ENCODE measurements at regions not wholly inside any gene's neighbourhood (a gene's known extent, or its start where the extent isn't known, plus 50 kb on each side); places are given as distances from the start of the nearest gene placed in this dataset.
"Not testable (repeated sequence)": the region's sequence is repeated elsewhere in the genome, so short reads cannot be mapped to it uniquely, and the experiment has no call there.

GRCh38 chr4:167906851-167907250 lies 185.5 kb upstream of the ANXA10 start:
- no peak for DNase-seq (ENCODE audit: low read depth, low spot score)
- POLR2A ChIA-PET: no interaction called here
- no peak for ATAC-seq
- no peaks in the 10 kb centered on the region; the same call in 1 of the 2 replicates for H3K9me3 ChIP-seq (ENCODE audit: control insufficient read depth, insufficient read depth, low read depth, low read length)
- BruUV-seq (replicated peaks): no TSS peak
- no peak overlapping the region for H3K4me3 ChIP-seq (ENCODE audit: low read depth in 2 of 2, low read length in 2 of 2)
- intact Hi-C loops (cut with micrococcal nuclease; ENCODE audit: unreplicated experiment): no loop called here
- H3K27me3 ChIP-seq (ENCODE audit: control insufficient read depth, insufficient read depth, low read length): no peaks in the 10 kb centered on the region
- H3K27ac ChIP-seq (ENCODE audit: low read length): no peak overlapping the region
- no peaks in the 10 kb centered on the region for H3K4me1 ChIP-seq (ENCODE audit: control insufficient read depth, insufficient read depth, low read length)
- no peaks in the 10 kb centered on the region for H3K36me3 ChIP-seq (ENCODE audit: control insufficient read depth, insufficient read depth, low read length)
- in situ Hi-C loops (cut with HindIII; ENCODE audit: low pct_unique_long_range_greater_than_20kb, low sequenced_read_pairs): no loop called here
- TF ChIP-seq SIN3A (IDR thresholded peaks at IDR 0.05; ENCODE audit: borderline replicate concordance, insufficient read depth, low read depth, low read length) (no peak), CTCF (IDR thresholded peaks at IDR 0.05) (no peak), TCF7L2 (IDR thresholded peaks at IDR 0.05; ENCODE audit: low read depth, low read length) (no peak), POLR2AphosphoS5 (IDR thresholded peaks at IDR 0.05; ENCODE audit: low read depth, low read length) (no peak), REST (IDR thresholded peaks at IDR 0.05; ENCODE audit: insufficient read depth in 1 of 2, low read depth in 2 of 2, low read length in 1 of 2) (no peak)
- CTCF ChIA-PET: no interaction called here

GRCh38 chr4:167908816-167909215 lies 183.5 kb upstream of the ANXA10 start:
- TF ChIP-seq POLR2AphosphoS5 (IDR thresholded peaks at IDR 0.05; ENCODE audit: low read depth, low read length): no peak
- no peak for TF ChIP-seq REST (IDR thresholded peaks at IDR 0.05; ENCODE audit: insufficient read depth in 1 of 2, low read depth in 2 of 2, low read length in 1 of 2)
- no peak for TF ChIP-seq SIN3A (IDR thresholded peaks at IDR 0.05; ENCODE audit: borderline replicate concordance, insufficient read depth, low read depth, low read length)
- no peak for TF ChIP-seq CTCF (IDR thresholded peaks at IDR 0.05)
- TF ChIP-seq TCF7L2 (IDR thresholded peaks at IDR 0.05; ENCODE audit: low read depth, low read length): no peak
- ChIA-PET CTCF (no interaction called here), POLR2A (no interaction called here)
- intact Hi-C loops (cut with micrococcal nuclease; ENCODE audit: unreplicated experiment) (no loop called here), in situ Hi-C loops (cut with HindIII; ENCODE audit: low pct_unique_long_range_greater_than_20kb, low sequenced_read_pairs) (no loop called here)
- Histone ChIP-seq H3K27ac (ENCODE audit: low read length) (no peak overlapping the region), H3K27me3 (ENCODE audit: control insufficient read depth, insufficient read depth, low read length) (no peaks in the 10 kb centered on the region), H3K9me3 (ENCODE audit: control insufficient read depth, insufficient read depth, low read depth, low read length) (no peaks in the 10 kb centered on the region; the same call in 1 of the 2 replicates), H3K4me1 (ENCODE audit: control insufficient read depth, insufficient read depth, low read length) (no peaks in the 10 kb centered on the region), H3K4me3 (ENCODE audit: low read depth in 2 of 2, low read length in 2 of 2) (no peak overlapping the region), H3K36me3 (ENCODE audit: control insufficient read depth, insufficient read depth, low read length) (no peaks in the 10 kb centered on the region)
- DNase-seq (ENCODE audit: low read depth, low spot score): no peak
- BruUV-seq (replicated peaks): no TSS peak
- ATAC-seq: no peak

- ATAC-seq; H3K27me3 ChIP-seq (ENCODE audit: control insufficient read depth, insufficient read depth, low read length); H3K9me3 ChIP-seq (ENCODE audit: control insufficient read depth, insufficient read depth, low read depth, low read length); BruUV-seq (replicated peaks); H3K27ac ChIP-seq (ENCODE audit: low read length); H3K4me1 ChIP-seq (ENCODE audit: control insufficient read depth, insufficient read depth, low read length); CTCF ChIA-PET; POLR2A ChIA-PET; DNase-seq (ENCODE audit: low read depth, low spot score); intact Hi-C loops (cut with micrococcal nuclease; ENCODE audit: unreplicated experiment); H3K4me3 ChIP-seq (ENCODE audit: low read depth in 2 of 2, low read length in 2 of 2); H3K36me3 ChIP-seq (ENCODE audit: control insufficient read depth, insufficient read depth, low read length); in situ Hi-C loops (cut with HindIII; ENCODE audit: low pct_unique_long_range_greater_than_20kb, low sequenced_read_pairs): not testable (repeated sequence)
Observed at GRCh38 chr4:167912535-167912934, 179.8 kb upstream of the ANXA10 start.

All from Panc1 (cell line).